ENCODE measurements at regions not wholly inside any gene's neighbourhood (a gene's known extent, or its start where the extent isn't known, plus 50 kb on each side); places are given as distances from the start of the nearest gene placed in this dataset.

- no peak for DNase-seq (ENCODE audit: extremely low spot score)
- TF ChIP-seq FOXA1 (IDR thresholded peaks at IDR 0.05) (no peak), HDGF (IDR thresholded peaks at IDR 0.05; ENCODE audit: borderline replicate concordance) (no peak), LEF1 (IDR thresholded peaks at IDR 0.05; ENCODE audit: borderline replicate concordance) (no peak), PKNOX1 (IDR thresholded peaks at IDR 0.05) (no peak), FOXK2 (IDR thresholded peaks at IDR 0.05) (no peak), L3MBTL2 (conservative IDR thresholded peaks at IDR 0.05) (no peak), ZNF384 (IDR thresholded peaks at IDR 0.05) (no peak), BHLHE40 (IDR thresholded peaks at IDR 0.05; ENCODE audit: borderline replicate concordance) (no peak), TARDBP (IDR thresholded peaks at IDR 0.05) (no peak), CTBP1 (IDR thresholded peaks at IDR 0.05; ENCODE audit: borderline replicate concordance) (no peak), ARNT (IDR thresholded peaks at IDR 0.05) (no peak), NFRKB (IDR thresholded peaks at IDR 0.05) (no peak), FOXM1 (IDR thresholded peaks at IDR 0.05; ENCODE audit: borderline replicate concordance) (no peak), ELF4 (IDR thresholded peaks at IDR 0.05) (no peak)
- ChIA-PET CTCF (no interaction called here), POLR2A (no interaction called here)
Measured at GRCh38 chr18:38358805-38359657, 793.4 kb upstream of the CELF4 start.

- POLR2A ChIA-PET, result no interaction called here
Measured at GRCh38 chr18:38353149-38353548, 787.6 kb upstream of the CELF4 start.

GRCh38 chr18:38350141-38350540, 784.5 kb upstream of the CELF4 start:
- TF ChIP-seq LEF1 (IDR thresholded peaks at IDR 0.05; ENCODE audit: borderline replicate concordance) (no peak), ZNF384 (IDR thresholded peaks at IDR 0.05) (no peak), L3MBTL2 (conservative IDR thresholded peaks at IDR 0.05) (no peak), CTBP1 (IDR thresholded peaks at IDR 0.05; ENCODE audit: borderline replicate concordance) (no peak), FOXM1 (IDR thresholded peaks at IDR 0.05; ENCODE audit: borderline replicate concordance) (no peak), HDGF (IDR thresholded peaks at IDR 0.05; ENCODE audit: borderline replicate concordance) (no peak), BHLHE40 (IDR thresholded peaks at IDR 0.05; ENCODE audit: borderline replicate concordance) (no peak), ARNT (IDR thresholded peaks at IDR 0.05) (no peak), SUZ12 (IDR thresholded peaks at IDR 0.05) (no peak), SP1 (IDR thresholded peaks at IDR 0.05) (no peak)
- POLR2A ChIA-PET, result no interaction called here
- CTCF ChIA-PET, result no interaction called here
- DNase-seq (ENCODE audit: extremely low spot score), result no peak

More at GRCh38 chr18:38353149-38353548, 787.6 kb upstream of the CELF4 start:
- TF ChIP-seq NFRKB (IDR thresholded peaks at IDR 0.05) (no peak), SUZ12 (IDR thresholded peaks at IDR 0.05) (no peak), SP1 (IDR thresholded peaks at IDR 0.05) (no peak), BHLHE40 (IDR thresholded peaks at IDR 0.05; ENCODE audit: borderline replicate concordance) (no peak), L3MBTL2 (conservative IDR thresholded peaks at IDR 0.05) (no peak), PKNOX1 (IDR thresholded peaks at IDR 0.05) (no peak), ZNF384 (IDR thresholded peaks at IDR 0.05) (no peak), TARDBP (IDR thresholded peaks at IDR 0.05) (no peak), HDGF (IDR thresholded peaks at IDR 0.05; ENCODE audit: borderline replicate concordance) (no peak), FOXM1 (IDR thresholded peaks at IDR 0.05; ENCODE audit: borderline replicate concordance) (no peak)
- DNase-seq (ENCODE audit: extremely low spot score), result no peak
- CTCF ChIA-PET, result no interaction called here

- ChIA-PET CTCF (no interaction called here), POLR2A (no interaction called here)
- no peak for DNase-seq (ENCODE audit: extremely low spot score)
- TF ChIP-seq PKNOX1 (IDR thresholded peaks at IDR 0.05) (no peak), ELF4 (IDR thresholded peaks at IDR 0.05) (no peak), SP1 (IDR thresholded peaks at IDR 0.05) (no peak), TARDBP (IDR thresholded peaks at IDR 0.05) (no peak), ARNT (IDR thresholded peaks at IDR 0.05) (no peak), HDGF (IDR thresholded peaks at IDR 0.05; ENCODE audit: borderline replicate concordance) (no peak), L3MBTL2 (conservative IDR thresholded peaks at IDR 0.05) (no peak), FOXA1 (IDR thresholded peaks at IDR 0.05) (no peak), LEF1 (IDR thresholded peaks at IDR 0.05; ENCODE audit: borderline replicate concordance) (no peak), FOXM1 (IDR thresholded peaks at IDR 0.05; ENCODE audit: borderline replicate concordance) (no peak)
Measured at GRCh38 chr18:38330573-38330972, 765.0 kb upstream of the CELF4 start.

- CTCF ChIA-PET, result no interaction called here
- no peak for DNase-seq (ENCODE audit: extremely low spot score)
- POLR2A ChIA-PET, result no interaction called here
- TF ChIP-seq ARNT (IDR thresholded peaks at IDR 0.05) (no peak), CTBP1 (IDR thresholded peaks at IDR 0.05; ENCODE audit: borderline replicate concordance) (no peak), SP1 (IDR thresholded peaks at IDR 0.05) (no peak), ELF4 (IDR thresholded peaks at IDR 0.05) (no peak), LEF1 (IDR thresholded peaks at IDR 0.05; ENCODE audit: borderline replicate concordance) (no peak), NFRKB (IDR thresholded peaks at IDR 0.05) (no peak)
Measured at GRCh38 chr18:38329145-38329544, 763.5 kb upstream of the CELF4 start.

GRCh38 chr18:38322206-38322605, 756.6 kb upstream of the CELF4 start:
- TF ChIP-seq FOXM1 (IDR thresholded peaks at IDR 0.05; ENCODE audit: borderline replicate concordance) (no peak), L3MBTL2 (conservative IDR thresholded peaks at IDR 0.05) (no peak), HDGF (IDR thresholded peaks at IDR 0.05; ENCODE audit: borderline replicate concordance) (no peak), SUZ12 (IDR thresholded peaks at IDR 0.05) (no peak), SP1 (IDR thresholded peaks at IDR 0.05) (no peak), ARNT (IDR thresholded peaks at IDR 0.05) (no peak), PKNOX1 (IDR thresholded peaks at IDR 0.05) (no peak), NFRKB (IDR thresholded peaks at IDR 0.05) (no peak), ZNF384 (IDR thresholded peaks at IDR 0.05) (no peak), LEF1 (IDR thresholded peaks at IDR 0.05; ENCODE audit: borderline replicate concordance) (no peak), BHLHE40 (IDR thresholded peaks at IDR 0.05; ENCODE audit: borderline replicate concordance) (no peak), ELF4 (IDR thresholded peaks at IDR 0.05) (no peak), TARDBP (IDR thresholded peaks at IDR 0.05) (no peak)
- POLR2A ChIA-PET, result no interaction called here
- CTCF ChIA-PET, result no interaction called here
- no peak for DNase-seq (ENCODE audit: extremely low spot score)

All from HEK293T (cell line).